Right atrium auricular region (tissue), 2 donors: ENCODE measurements at regions not wholly inside any gene's neighbourhood (a gene's known extent, or its start where the extent isn't known, plus 50 kb on each side); places are given as distances from the start of the nearest gene placed in this dataset.

Experiments used
- DNase-seq: peaks from one replicate; pipeline ENCODE4 v3.0.0-alpha.2; 2019; ENCODE audit warnings: low spot score
- H3K27ac ChIP-seq, 2 donors: fragments of 200-600 bp; sonication (generic); 1 replicate in 1 of 2; 2 replicates in 1 of 2; pipeline ENCODE4 v1.5.1; 2016 to 2019
- H3K27me3 ChIP-seq, 2 donors: fragments of 200-600 bp; sonication (generic); one replicate each; pipeline versions ENCODE4 v1.5.1 to v1.6.0; 2017 to 2019
- H3K36me3 ChIP-seq: fragments of 200-600 bp; sonication (generic); one replicate; pipeline ENCODE4 v1.5.1; 2016
- H3K4me1 ChIP-seq, 2 donors: fragments of 200-600 bp; sonication (generic); one replicate each; pipeline versions ENCODE4 v1.5.1 to v1.6.0; 2017 to 2019
- H3K4me3 ChIP-seq, 2 donors: fragments of 200-600 bp; sonication (generic); 1 replicate in 1 of 2; 2 replicates in 1 of 2; pipeline ENCODE4 v1.5.1; 2017 to 2019; ENCODE audit warnings: mild to moderate bottlenecking in 1 of 2, moderate library complexity in 1 of 2
- H3K9me3 ChIP-seq, 2 donors: fragments of 200-600 bp; sonication (generic); one replicate each; pipeline ENCODE4 v1.5.1; 2019
- CTCF ChIP-seq, 2 donors: fragments of 200-600 bp; sonication (generic); IDR thresholded peaks; one replicate each; pipeline ENCODE4 v1.5.1; 2019; ENCODE audit warnings: antibody characterized with exemption in 2 of 2

GRCh38 chr1:96159379-96159778 lies 562.2 kb upstream of the PTBP2 start:
- H3K9me3 ChIP-seq, result peaks cover 6 to 14% of the 10 kb centered on the region in 2 donors
- H3K4me1 ChIP-seq, result no peaks in the 10 kb centered on the region
- no peak overlapping the region for H3K4me3 ChIP-seq
- no peak overlapping the region for H3K27ac ChIP-seq
- DNase-seq, result no peak
- no peaks in the 10 kb centered on the region for H3K36me3 ChIP-seq
- no peaks in the 10 kb centered on the region for H3K27me3 ChIP-seq
- no peak for TF ChIP-seq CTCF (IDR thresholded peaks at IDR 0.05)

DNA sequence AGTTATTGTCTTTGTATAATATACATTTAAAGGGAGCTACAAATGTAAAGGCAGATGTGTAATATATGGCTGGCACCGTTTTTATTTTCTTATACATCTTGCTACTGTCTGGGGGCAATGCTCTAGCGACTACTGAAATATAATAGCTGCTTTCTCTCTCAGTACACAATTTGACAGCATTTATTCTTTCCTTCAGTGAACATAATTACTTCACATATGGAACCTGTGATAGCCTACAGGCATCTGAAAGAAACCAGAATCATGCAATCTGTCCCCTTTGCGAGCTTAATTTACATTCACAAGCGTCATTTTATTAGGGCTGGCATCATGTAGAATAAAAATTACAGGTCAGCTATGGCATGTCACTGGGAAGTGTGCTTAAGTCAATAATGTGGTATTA lies 557.5 kb upstream of the PTBP2 start:
- no peak for TF ChIP-seq CTCF (IDR thresholded peaks at IDR 0.05)
- Histone ChIP-seq H3K27me3 (no peaks in the 10 kb centered on the region), H3K4me3 (no peak overlapping the region), H3K4me1 (no peaks in the 10 kb centered on the region), H3K27ac (no peak overlapping the region), H3K36me3 (no peaks in the 10 kb centered on the region), H3K9me3 (no peaks in the 10 kb centered on the region)
- no peak for DNase-seq

GRCh38 chr1:96178053-96178452 lies 543.5 kb upstream of the PTBP2 start:
- H3K4me3 ChIP-seq, result no peak overlapping the region
- no peaks in the 10 kb centered on the region for H3K4me1 ChIP-seq
- H3K27me3 ChIP-seq, result no peaks in the 10 kb centered on the region
- H3K27ac ChIP-seq, result no peak overlapping the region
- no peaks in the 10 kb centered on the region for H3K9me3 ChIP-seq
- no peaks in the 10 kb centered on the region for H3K36me3 ChIP-seq
- DNase-seq, result no peak
- TF ChIP-seq CTCF (IDR thresholded peaks at IDR 0.05), result no peak

DNA sequence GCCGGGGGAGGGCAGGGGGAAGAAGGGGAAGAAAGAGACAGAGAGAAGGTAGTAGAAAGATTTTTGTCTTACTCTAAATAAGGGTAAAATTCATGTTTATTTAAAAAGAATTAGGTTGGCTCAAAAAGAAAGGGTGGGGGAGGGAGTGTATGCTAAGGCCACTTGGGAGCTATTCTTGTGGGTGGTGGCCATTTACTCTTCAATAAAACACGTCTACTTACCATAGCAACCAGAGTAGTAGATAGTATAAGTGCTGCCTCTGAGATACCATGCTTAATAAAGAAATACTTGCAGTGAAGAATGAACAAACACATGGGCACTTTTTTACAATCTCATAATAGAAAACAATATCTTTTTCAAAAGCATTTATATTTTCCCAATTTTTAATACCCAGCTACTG lies 538.1 kb upstream of the PTBP2 start:
- no peaks in the 10 kb centered on the region for H3K9me3 ChIP-seq
- no peak overlapping the region for H3K27ac ChIP-seq
- H3K27me3 ChIP-seq, result no peaks in the 10 kb centered on the region
- H3K36me3 ChIP-seq, result no peaks in the 10 kb centered on the region
- TF ChIP-seq CTCF (IDR thresholded peaks at IDR 0.05), result no peak
- H3K4me1 ChIP-seq, result no peaks in the 10 kb centered on the region
- no peak for DNase-seq
- no peak overlapping the region for H3K4me3 ChIP-seq

- Histone ChIP-seq H3K27me3 (no peaks in the 10 kb centered on the region), H3K36me3 (no peaks in the 10 kb centered on the region), H3K4me3 (no peak overlapping the region), H3K4me1 (no peaks in the 10 kb centered on the region), H3K27ac (no peak overlapping the region), H3K9me3 (no peaks in the 10 kb centered on the region)
- no peak for DNase-seq
- TF ChIP-seq CTCF (IDR thresholded peaks at IDR 0.05), result no peak
Observed at GRCh38 chr1:96183928-96184327, 537.7 kb upstream of the PTBP2 start.

GRCh38 chr1:96185181-96185580 lies 536.4 kb upstream of the PTBP2 start:
- TF ChIP-seq CTCF (IDR thresholded peaks at IDR 0.05), result no peak
- H3K27me3 ChIP-seq, result no peaks in the 10 kb centered on the region

More at GRCh38 chr1:96185181-96185580, 536.4 kb upstream of the PTBP2 start:
- DNase-seq, result no peak
- H3K4me1 ChIP-seq, result no peaks in the 10 kb centered on the region
- H3K27ac ChIP-seq, result no peak overlapping the region
- H3K36me3 ChIP-seq, result no peaks in the 10 kb centered on the region
- H3K9me3 ChIP-seq, result no peaks in the 10 kb centered on the region
- no peak overlapping the region for H3K4me3 ChIP-seq
